ENCODE measurements at regions not wholly inside any gene's neighbourhood (a gene's known extent, or its start where the extent isn't known, plus 50 kb on each side); places are given as distances from the start of the nearest gene placed in this dataset.

DNA sequence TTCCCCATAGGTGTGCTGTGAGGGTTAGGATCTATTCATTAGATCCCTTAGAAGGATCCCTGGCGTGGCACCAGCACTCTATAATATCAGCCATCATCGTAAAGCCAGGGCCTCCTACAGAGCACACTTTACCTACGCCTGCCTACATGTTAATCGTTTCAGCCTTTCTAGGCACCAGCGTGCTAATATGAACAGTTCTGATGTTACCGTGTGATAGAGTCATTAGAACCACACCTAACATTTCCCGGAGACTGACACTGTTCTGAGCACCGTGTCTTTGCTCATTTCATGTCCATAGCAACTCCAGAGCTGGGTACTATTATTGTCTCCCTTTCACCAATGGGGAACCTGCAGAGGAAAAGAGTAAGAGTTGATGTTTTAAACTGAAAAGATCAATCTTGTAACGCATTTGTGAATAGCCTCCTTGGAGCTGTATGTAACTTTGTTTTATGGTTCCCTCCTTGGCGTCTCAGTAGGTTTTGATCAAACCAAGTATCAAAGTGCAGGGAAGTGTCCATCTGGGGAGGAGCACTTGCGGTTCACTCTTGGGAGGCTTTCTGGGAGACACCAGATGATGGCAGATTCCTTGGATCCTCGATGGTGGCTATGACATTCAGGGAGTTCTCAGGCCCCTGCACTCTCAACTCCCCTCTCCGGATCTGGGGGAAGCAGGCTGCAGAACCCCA lies 73.8 kb upstream of the KCNG1 start:
- no peak for DNase-seq (ENCODE audit: low spot score)

- DNase-seq (ENCODE audit: low spot score): no peak
These were observed 73.0 kb upstream of the KCNG1 start for GRCh38 chr20:51095633-51096521.

- DNase-seq (ENCODE audit: low spot score): no peak
These were observed 71.3 kb upstream of the KCNG1 start for GRCh38 chr20:51094221-51094620.

DNA sequence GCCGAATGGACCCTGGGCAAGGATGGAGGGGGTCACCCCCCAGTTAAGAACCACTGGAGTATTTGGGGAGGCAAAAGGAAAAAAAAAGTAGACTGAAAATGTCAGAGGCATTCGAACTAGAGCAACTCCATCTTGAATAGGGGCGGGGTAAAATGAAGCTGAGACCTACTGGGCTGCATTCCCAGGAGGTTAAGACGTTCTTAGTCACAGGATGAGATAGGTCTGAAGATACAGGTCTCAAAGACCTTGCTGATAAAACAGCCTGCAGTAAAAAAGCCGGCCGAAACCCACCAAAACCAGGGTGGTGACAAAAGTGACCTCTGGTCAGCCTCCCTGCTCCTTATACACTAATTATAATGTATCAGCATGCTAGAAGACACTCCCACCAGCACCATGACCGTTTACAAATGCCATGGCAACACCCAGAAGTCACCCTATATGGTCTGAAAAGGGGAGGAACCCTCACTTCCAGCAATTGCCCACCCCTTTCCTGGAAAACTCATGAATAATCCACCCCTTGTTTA lies 70.4 kb upstream of the KCNG1 start:
- DNase-seq (ENCODE audit: low spot score): no peak

- no peak for DNase-seq (ENCODE audit: low spot score)
These were observed 69.4 kb upstream of the KCNG1 start for GRCh38 chr20:51092338-51092737.

DNA sequence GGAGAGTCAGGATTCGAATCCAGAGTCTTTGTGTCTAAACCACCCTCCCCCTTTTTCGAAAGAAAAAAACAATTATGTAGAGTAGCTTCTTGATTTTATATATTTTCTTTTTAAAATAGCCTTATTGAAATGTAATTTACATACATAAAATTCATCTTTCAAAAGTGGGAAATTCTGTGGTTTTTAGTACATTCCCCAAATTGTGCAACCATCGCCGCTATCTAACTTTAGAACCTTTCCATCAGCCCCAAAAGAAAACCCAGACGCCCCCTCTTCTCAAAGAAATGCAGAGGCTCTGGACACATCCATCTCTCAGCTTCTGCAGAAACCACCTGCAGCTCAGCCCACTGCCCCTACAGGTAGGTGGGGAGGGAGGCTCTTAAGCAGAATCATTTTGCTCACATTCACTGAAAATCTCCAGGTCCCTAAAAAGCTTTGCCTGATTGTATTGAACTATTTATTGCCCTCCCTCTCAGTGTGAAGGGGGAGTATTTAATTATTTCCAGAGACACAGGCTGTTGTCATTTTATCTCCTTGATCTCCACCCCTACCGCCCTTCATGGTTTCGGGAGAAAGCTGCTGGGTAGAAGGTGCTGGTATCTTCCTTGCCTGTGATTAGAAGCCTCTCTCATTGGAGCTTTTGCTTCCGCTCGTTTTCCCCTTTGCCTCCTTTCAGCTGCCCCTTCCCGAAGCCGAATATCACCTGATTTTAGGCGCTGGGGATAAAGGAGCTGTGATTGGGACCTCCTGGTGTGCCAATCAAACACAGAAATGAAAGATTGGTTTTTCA lies 68.7 kb upstream of the KCNG1 start:
- no peak for DNase-seq (ENCODE audit: low spot score)

GRCh38 chr20:51089840-51090239 lies 66.9 kb upstream of the KCNG1 start:
- no peak for DNase-seq (ENCODE audit: low spot score)

GRCh38 chr20:51089272-51089781 lies 66.4 kb upstream of the KCNG1 start:
- DNase-seq (ENCODE audit: low spot score): no peak

DNA sequence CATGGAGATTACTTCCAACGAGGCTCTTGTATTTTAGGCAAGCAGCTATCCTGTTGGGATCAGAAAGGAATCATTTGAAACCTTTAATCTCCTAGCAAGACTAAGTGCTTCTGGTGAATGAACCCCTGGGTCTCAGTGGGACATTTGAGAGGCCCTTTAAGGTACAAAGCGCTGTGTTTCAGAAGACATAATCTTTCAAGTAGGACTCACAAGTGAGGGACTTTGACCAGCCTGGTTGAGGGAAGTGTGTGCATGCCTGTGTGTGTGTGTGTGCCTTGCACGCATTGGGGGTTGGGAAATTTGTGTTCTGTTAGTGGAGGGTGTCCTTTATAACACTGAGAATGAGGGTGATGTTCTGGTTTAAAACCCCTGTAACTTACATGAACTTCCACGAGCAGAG lies 64.4 kb upstream of the KCNG1 start:
- DNase-seq (ENCODE audit: low spot score): no peak

DNA sequence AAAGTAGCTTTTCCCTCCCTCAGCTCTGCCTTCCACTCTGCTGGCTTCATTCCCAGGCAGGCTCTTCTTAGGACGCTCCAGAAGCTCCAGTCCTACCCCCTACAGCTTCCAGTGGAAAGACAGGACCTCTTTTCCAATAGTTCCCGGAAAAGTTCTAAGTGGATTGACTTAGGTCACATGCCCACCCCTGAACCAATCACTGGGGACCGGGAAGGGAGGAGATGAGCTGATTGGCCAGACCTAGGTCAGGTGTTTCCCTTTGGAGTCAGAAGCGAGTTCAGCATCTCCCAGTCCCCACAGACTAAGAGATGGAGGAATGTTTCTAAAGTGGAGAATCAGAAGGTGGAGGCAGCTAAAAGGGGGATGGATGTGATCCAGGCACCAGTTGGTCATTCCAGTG lies 62.9 kb upstream of the KCNG1 start:
- no peak for DNase-seq (ENCODE audit: low spot score)

DNA sequence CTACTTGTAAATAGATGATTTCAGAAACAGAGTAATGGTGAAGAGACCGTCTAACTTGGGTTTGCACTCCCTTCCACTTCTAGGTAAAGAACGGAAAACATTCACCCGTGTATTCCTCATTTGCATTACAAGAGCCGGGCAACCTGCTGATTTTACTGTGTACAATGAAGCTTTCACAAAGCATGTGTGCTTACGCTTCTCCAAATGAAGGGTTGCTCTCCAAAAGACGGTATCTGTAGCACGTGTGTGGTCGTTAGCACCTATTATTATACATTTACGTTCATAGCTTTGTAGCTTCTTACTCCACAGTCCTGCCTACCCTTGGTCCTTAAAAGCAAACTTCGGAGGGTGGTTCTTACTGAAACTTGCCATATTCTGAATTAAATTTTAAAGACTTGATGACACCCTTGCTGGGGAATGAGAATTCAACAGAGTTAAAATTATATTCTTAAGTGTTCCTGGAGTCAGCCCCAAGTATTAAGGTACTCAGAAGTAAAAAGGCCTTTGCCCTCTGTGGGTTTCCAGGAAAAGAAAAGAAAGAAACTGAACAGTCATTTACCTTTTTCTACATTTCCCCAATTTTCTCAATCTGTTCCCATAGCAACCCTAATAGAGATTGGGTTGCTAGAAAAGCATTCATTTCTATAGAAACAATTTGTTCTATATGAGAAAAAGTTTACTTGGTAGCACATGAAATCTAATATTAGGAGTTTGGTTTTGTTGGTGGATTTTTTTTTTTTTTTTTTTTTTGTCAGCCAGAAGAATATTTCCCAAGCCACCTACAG lies 61.9 kb upstream of the KCNG1 start:
- DNase-seq (ENCODE audit: low spot score): no peak

- DNase-seq (ENCODE audit: low spot score): no peak
These were observed 60.5 kb upstream of the KCNG1 start for GRCh38 chr20:51083447-51083846.

GRCh38 chr20:51082988-51083387 lies 60.1 kb upstream of the KCNG1 start:
- DNase-seq (ENCODE audit: low spot score): no peak

GRCh38 chr20:51080516-51080915 lies 57.6 kb upstream of the KCNG1 start:
- DNase-seq (ENCODE audit: low spot score): no peak

GRCh38 chr20:51079488-51079887 lies 56.6 kb upstream of the KCNG1 start:
- no peak for DNase-seq (ENCODE audit: low spot score)

- DNase-seq (ENCODE audit: low spot score): no peak
These were observed 54.8 kb upstream of the KCNG1 start for GRCh38 chr20:51077686-51078060.

- no peak for DNase-seq (ENCODE audit: low spot score)
These were observed 54.1 kb upstream of the KCNG1 start for GRCh38 chr20:51076786-51077685.

GRCh38 chr20:51074062-51074461 lies 51.2 kb upstream of the KCNG1 start:
- DNase-seq (ENCODE audit: low spot score): no peak

All from ureter (tissue), 1 donor.